LNCAP (cell line): ENCODE measurements at regions not wholly inside any gene's neighbourhood (a gene's known extent, or its start where the extent isn't known, plus 50 kb on each side); places are given as distances from the start of the nearest gene placed in this dataset.

ENCODE experiments used
- TF ChIP-seq, protein P1 (sequence below): fragments of 450-650 bp; IDR thresholded peaks from 2 replicates; pipeline ENCODE4 v1.5.1; 2017; ENCODE audit warnings: mild to moderate bottlenecking

- TF ChIP-seq, protein P1, sequence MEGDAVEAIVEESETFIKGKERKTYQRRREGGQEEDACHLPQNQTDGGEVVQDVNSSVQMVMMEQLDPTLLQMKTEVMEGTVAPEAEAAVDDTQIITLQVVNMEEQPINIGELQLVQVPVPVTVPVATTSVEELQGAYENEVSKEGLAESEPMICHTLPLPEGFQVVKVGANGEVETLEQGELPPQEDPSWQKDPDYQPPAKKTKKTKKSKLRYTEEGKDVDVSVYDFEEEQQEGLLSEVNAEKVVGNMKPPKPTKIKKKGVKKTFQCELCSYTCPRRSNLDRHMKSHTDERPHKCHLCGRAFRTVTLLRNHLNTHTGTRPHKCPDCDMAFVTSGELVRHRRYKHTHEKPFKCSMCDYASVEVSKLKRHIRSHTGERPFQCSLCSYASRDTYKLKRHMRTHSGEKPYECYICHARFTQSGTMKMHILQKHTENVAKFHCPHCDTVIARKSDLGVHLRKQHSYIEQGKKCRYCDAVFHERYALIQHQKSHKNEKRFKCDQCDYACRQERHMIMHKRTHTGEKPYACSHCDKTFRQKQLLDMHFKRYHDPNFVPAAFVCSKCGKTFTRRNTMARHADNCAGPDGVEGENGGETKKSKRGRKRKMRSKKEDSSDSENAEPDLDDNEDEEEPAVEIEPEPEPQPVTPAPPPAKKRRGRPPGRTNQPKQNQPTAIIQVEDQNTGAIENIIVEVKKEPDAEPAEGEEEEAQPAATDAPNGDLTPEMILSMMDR, result no peak
Measured at GRCh38 chr4:96827086-96827485, 987.2 kb downstream of the PDHA2 start.

- TF ChIP-seq, protein P1, result no peak
Measured at GRCh38 chr4:96833831-96834230, 993.9 kb downstream of the PDHA2 start.

- TF ChIP-seq, protein P1, result no peak
Measured at GRCh38 chr4:96835991-96836390, 996.1 kb downstream of the PDHA2 start.

- TF ChIP-seq, protein P1, result no peak
Measured at GRCh38 chr4:96839441-96839840, 999.5 kb downstream of the PDHA2 start.

DNA sequence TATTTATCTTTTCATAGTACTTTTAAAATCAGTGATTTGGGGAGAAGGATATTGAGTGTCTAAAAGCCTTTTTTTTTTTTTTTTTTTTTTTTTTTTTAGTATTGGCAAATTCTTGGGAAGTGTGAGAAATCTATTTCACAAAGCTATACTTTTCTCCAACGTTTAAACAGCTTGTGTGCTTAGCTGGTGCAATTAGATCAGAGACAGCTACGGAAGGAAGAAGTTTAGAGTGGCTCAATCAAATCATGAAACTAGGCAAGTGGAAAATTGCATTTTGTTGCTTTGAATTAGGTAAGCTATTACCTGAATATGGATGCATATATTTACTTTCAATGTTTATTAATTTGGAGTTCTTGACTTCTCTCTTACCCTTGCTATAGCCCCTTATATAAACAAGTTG lies 1001.9 kb downstream of the PDHA2 start:
- TF ChIP-seq, protein P1, result no peak

GRCh38 chr4:96844858-96845490 lies 1005.1 kb downstream of the PDHA2 start:
- TF ChIP-seq, protein P1, result no peak

GRCh38 chr4:96845819-96846218 lies 1005.9 kb downstream of the PDHA2 start:
- TF ChIP-seq, protein P1, result no peak

GRCh38 chr4:96874657-96875056 lies 1034.8 kb downstream of the PDHA2 start:
- TF ChIP-seq, protein P1, result no peak
